ENCODE measurements at regions not wholly inside any gene's neighbourhood (a gene's known extent, or its start where the extent isn't known, plus 50 kb on each side); places are given as distances from the start of the nearest gene placed in this dataset.

- no peak for ATAC-seq
- H3F3A ChIP-seq (ENCODE audit: low read length, unreplicated experiment), result no peaks in the 10 kb centered on the region
- no TSS peak for BruUV-seq (replicated peaks)
- H3K27ac ChIP-seq (ENCODE audit: low read length), result no peak overlapping the region
- CTCF ChIA-PET, result no interaction called here
- intact Hi-C loops (cut with micrococcal nuclease), result no loop called here
- no peak overlapping the region for H3K4me2 ChIP-seq (ENCODE audit: low read length)
- no peaks in the 10 kb centered on the region for H3K9me2 ChIP-seq (replicated peaks; ENCODE audit: low read length)
- H3K4me1 ChIP-seq (ENCODE audit: insufficient read depth, low read length), result no peaks in the 10 kb centered on the region
- TF ChIP-seq CTCF (conservative IDR thresholded peaks at IDR 0.05; ENCODE audit: low read depth, low read length), result no peak
- no peak overlapping the region for H3K9ac ChIP-seq (ENCODE audit: low read length)
- no peak overlapping the region for H2AFZ ChIP-seq (ENCODE audit: low read length)
- H3K36me3 ChIP-seq (ENCODE audit: low read depth, low read length), result no peaks in the 10 kb centered on the region
- no peak for DNase-seq
- no peaks in the 10 kb centered on the region for H3K9me3 ChIP-seq (ENCODE audit: low read length)
- POLR2A ChIA-PET (ENCODE audit: unreplicated experiment), result no interaction called here
- H3K27me3 ChIP-seq (ENCODE audit: low read length), result no peaks in the 10 kb centered on the region
- H4K20me1 ChIP-seq (ENCODE audit: low read length), result no peaks in the 10 kb centered on the region
- no peak overlapping the region for H3K4me3 ChIP-seq (ENCODE audit: low read length)
- H3K79me2 ChIP-seq (ENCODE audit: low read length), result no peaks in the 10 kb centered on the region
Observed at GRCh38 chr3:178257491-178257890, 278.7 kb upstream of the KCNMB2 start.

- Histone ChIP-seq H3K4me1 (ENCODE audit: insufficient read depth, low read length) (no peaks in the 10 kb centered on the region), H3K4me3 (ENCODE audit: low read length) (no peak overlapping the region), H3K27me3 (ENCODE audit: low read length) (no peaks in the 10 kb centered on the region), H3K36me3 (ENCODE audit: low read depth, low read length) (no peaks in the 10 kb centered on the region), H3K79me2 (ENCODE audit: low read length) (no peaks in the 10 kb centered on the region), H4K20me1 (ENCODE audit: low read length) (no peaks in the 10 kb centered on the region), H3K27ac (ENCODE audit: low read length) (no peak overlapping the region), H3K4me2 (ENCODE audit: low read length) (no peak overlapping the region), H3F3A (ENCODE audit: low read length, unreplicated experiment) (no peaks in the 10 kb centered on the region), H2AFZ (ENCODE audit: low read length) (no peak overlapping the region), H3K9ac (ENCODE audit: low read length) (no peak overlapping the region), H3K9me3 (ENCODE audit: low read length) (no peaks in the 10 kb centered on the region), H3K9me2 (replicated peaks; ENCODE audit: low read length) (no peaks in the 10 kb centered on the region)
- CTCF ChIA-PET, result no interaction called here
- intact Hi-C loops (cut with micrococcal nuclease), result no loop called here
- POLR2A ChIA-PET (ENCODE audit: unreplicated experiment), result no interaction called here
- TF ChIP-seq EZH2 (IDR thresholded peaks at IDR 0.05; ENCODE audit: low read length, unreplicated experiment), result no peak
- no peak for TF ChIP-seq CTCF (conservative IDR thresholded peaks at IDR 0.05; ENCODE audit: low read depth, low read length)
- TF ChIP-seq EZH2phosphoT487 (IDR thresholded peaks at IDR 0.05; ENCODE audit: borderline replicate concordance, low read length), result no peak
- BruUV-seq (replicated peaks), result no TSS peak
- ATAC-seq, result no peak
- no peak for DNase-seq
Observed at GRCh38 chr3:178258121-178258520, 278.1 kb upstream of the KCNMB2 start.

GRCh38 chr3:178259703-178260102 is 276.5 kb upstream of the KCNMB2 start:
- no peaks in the 10 kb centered on the region for H3K9me3 ChIP-seq (ENCODE audit: low read length)
- TF ChIP-seq CTCF (conservative IDR thresholded peaks at IDR 0.05; ENCODE audit: low read depth, low read length) (no peak), EZH2phosphoT487 (IDR thresholded peaks at IDR 0.05; ENCODE audit: borderline replicate concordance, low read length) (no peak), EZH2 (IDR thresholded peaks at IDR 0.05; ENCODE audit: low read length, unreplicated experiment) (no peak)
- H3K27ac ChIP-seq (ENCODE audit: low read length), result no peak overlapping the region
- H2AFZ ChIP-seq (ENCODE audit: low read length), result no peak overlapping the region
- H3K79me2 ChIP-seq (ENCODE audit: low read length), result no peaks in the 10 kb centered on the region
- H3K4me3 ChIP-seq (ENCODE audit: low read length), result no peak overlapping the region
- no peaks in the 10 kb centered on the region for H4K20me1 ChIP-seq (ENCODE audit: low read length)
- intact Hi-C loops (cut with micrococcal nuclease), result no loop called here
- no peaks in the 10 kb centered on the region for H3F3A ChIP-seq (ENCODE audit: low read length, unreplicated experiment)
- no peaks in the 10 kb centered on the region for H3K4me1 ChIP-seq (ENCODE audit: insufficient read depth, low read length)
- ChIA-PET CTCF (no interaction called here), POLR2A (ENCODE audit: unreplicated experiment) (no interaction called here)
- no peak for ATAC-seq
- no peak for DNase-seq
- no peak overlapping the region for H3K4me2 ChIP-seq (ENCODE audit: low read length)
- no peaks in the 10 kb centered on the region for H3K36me3 ChIP-seq (ENCODE audit: low read depth, low read length)
- no TSS peak for BruUV-seq (replicated peaks)
- H3K27me3 ChIP-seq (ENCODE audit: low read length), result no peaks in the 10 kb centered on the region
- no peak overlapping the region for H3K9ac ChIP-seq (ENCODE audit: low read length)
- H3K9me2 ChIP-seq (replicated peaks; ENCODE audit: low read length), result no peaks in the 10 kb centered on the region

All from PC-3 (cell line).